ENCODE measurements at regions not wholly inside any gene's neighbourhood (a gene's known extent, or its start where the extent isn't known, plus 50 kb on each side); places are given as distances from the start of the nearest gene placed in this dataset.

DNA sequence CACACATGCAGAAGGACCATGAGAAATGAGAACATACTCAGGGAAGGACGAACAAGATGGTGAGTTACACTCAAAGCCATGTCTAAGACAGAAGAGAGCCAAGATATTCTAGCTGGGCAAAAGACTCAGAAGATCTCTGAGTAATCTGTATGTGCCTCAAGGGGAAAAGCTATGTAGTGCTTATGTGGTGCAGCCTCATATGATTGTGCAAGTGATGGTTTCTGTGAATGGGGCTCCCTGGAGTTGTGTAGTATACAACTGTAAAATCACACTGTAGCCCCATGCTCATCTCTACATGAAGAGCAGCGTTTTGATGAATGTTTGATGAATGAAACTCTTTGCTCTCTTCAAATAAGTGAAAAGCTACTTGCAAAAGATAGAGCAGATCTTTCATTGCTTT, 57.5 kb downstream of the OSR1 start:
- intact Hi-C loops (cut with micrococcal nuclease) = no loop called here

GRCh38 chr2:19299522-19299921, 58.9 kb downstream of the OSR1 start:
- intact Hi-C loops (cut with micrococcal nuclease) = no loop called here

DNA sequence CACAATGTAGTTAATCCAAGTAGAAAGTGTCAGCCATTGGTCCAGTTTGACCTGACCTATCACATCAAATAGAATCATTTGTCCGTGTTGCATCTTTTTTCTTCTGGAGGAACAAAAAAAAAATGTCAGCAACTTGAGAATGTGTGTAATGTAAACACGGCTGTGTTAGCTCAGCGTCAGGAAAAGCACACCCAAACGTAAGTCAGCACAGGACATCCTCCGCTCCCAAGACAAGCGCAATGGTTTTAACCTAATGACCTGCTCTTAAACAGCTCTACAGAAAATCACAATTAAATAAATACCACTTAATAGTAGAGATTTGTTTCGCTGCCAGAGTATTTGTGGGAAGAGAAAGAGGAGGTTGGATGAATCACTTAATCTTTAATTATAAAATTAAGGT, 59.4 kb downstream of the OSR1 start:
- intact Hi-C loops (cut with micrococcal nuclease) = no loop called here

DNA sequence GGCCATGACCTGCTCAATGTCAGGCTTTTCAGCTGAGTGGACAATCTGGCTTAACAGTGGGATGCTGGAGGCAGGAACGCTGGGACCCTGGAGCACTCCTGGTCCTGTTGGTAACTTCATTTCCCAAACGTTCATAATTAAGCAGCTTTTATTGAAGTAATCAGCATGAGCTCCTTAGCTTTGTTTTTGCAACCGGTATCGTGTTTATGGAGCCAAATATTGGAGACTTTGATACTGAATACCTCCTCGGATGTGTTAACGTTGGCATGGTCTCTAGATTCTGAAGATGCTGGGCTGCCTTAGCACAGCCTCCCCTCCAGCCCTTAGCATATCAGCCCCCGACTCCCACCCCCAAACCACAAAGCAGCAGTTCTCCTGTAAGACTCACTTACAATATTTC, 60.7 kb downstream of the OSR1 start:
- intact Hi-C loops (cut with micrococcal nuclease) = no loop called here

- intact Hi-C loops (cut with micrococcal nuclease) = no loop called here
Observed at GRCh38 chr2:19295998-19296502, 62.4 kb downstream of the OSR1 start.

DNA sequence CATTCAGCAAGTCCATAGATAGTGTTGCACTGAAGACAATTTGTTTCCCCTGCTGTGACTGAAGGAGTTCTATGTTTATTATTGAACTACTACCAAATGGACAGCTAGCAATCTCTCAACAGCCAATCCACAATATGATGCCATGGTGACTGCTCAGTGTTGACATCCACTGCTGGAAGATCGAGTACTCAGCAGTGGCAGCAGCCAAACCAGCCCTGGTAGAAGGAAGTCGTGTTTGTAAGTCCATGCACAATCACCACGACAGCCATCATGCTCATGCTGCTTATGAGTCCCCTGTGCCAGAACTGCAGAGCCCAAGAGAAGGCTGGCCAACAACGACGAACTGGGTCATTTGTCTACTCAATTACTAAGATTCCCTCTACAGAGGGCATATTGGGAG, 66.4 kb downstream of the OSR1 start:
- intact Hi-C loops (cut with micrococcal nuclease) = no loop called here

- intact Hi-C loops (cut with micrococcal nuclease) = no loop called here
Observed at GRCh38 chr2:19288291-19288690, 70.1 kb downstream of the OSR1 start.

- intact Hi-C loops (cut with micrococcal nuclease) = no loop called here
Observed at GRCh38 chr2:19287324-19287723, 71.1 kb downstream of the OSR1 start.

GRCh38 chr2:19282305-19282704, 76.1 kb downstream of the OSR1 start:
- intact Hi-C loops (cut with micrococcal nuclease) = no loop called here

GRCh38 chr2:19274439-19274838, 84.0 kb downstream of the OSR1 start:
- intact Hi-C loops (cut with micrococcal nuclease) = no loop called here

GRCh38 chr2:19272941-19273470, 85.4 kb downstream of the OSR1 start:
- intact Hi-C loops (cut with micrococcal nuclease) = no loop called here

DNA sequence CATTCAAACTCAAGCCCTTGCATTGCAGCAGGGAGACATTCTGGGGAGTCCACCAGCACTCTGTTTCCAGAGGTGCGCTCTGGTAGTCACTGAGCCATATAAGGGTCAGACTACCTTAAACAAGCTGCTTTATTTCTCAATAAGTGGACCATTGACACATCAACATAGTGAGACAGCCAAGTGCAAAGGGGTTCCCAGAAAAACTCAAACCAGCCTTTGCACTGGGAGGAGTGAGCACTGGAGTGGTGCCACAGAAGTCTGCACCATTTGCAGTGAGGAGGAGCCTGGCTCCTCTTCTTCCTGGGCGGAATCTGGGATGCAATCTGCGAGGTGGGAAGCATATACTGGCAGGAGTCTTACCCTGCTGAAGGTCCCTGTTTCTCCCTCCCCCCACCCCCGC, 86.4 kb downstream of the OSR1 start:
- intact Hi-C loops (cut with micrococcal nuclease) = no loop called here

- intact Hi-C loops (cut with micrococcal nuclease) = no loop called here
Observed at GRCh38 chr2:19264852-19265251, 93.6 kb downstream of the OSR1 start.

GRCh38 chr2:19262150-19262549, 96.3 kb downstream of the OSR1 start:
- intact Hi-C loops (cut with micrococcal nuclease) = no loop called here

GRCh38 chr2:19261061-19261460, 97.4 kb downstream of the OSR1 start:
- intact Hi-C loops (cut with micrococcal nuclease) = no loop called here

GRCh38 chr2:19256121-19256601, 102.3 kb downstream of the OSR1 start:
- intact Hi-C loops (cut with micrococcal nuclease) = no loop called here

DNA sequence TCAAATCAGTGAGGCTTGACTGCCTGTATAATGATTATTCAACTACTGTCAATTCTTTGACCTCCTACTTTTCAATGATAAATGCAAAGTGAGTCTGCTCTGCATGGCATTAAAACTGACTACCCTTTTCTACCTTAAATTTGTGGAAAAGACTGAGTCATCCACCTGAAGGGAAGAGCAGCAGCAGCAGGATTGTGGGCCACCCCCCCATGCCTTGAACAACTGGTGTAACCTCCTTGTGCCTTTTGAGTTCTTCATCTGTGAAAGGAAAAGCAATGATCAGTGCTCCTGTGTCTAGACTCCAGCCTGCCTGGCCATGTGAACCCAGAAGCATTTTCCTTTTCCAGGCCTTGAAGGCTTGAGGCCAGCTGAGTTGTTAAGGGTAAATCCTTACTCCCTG, 102.9 kb downstream of the OSR1 start:
- intact Hi-C loops (cut with micrococcal nuclease) = no loop called here

DNA sequence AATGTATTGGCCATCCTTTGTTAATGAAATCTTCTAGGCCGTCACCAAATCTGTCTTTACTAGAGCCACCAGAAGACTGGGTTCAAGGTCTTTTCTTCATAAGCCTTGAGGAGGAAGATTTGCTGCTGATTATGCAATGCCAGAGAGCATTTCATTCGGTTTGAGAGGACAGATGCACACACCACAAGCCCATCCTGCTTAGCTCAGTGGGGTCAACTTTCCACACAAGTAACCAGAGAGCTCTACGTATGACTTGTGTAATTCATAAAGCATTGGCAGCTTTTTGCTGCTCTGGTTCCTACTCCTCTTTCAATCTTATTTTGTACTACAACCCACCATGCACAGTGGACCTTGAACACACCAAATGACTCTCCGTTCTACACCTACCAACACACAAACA, 106.9 kb downstream of the OSR1 start:
- intact Hi-C loops (cut with micrococcal nuclease) = no loop called here

DNA sequence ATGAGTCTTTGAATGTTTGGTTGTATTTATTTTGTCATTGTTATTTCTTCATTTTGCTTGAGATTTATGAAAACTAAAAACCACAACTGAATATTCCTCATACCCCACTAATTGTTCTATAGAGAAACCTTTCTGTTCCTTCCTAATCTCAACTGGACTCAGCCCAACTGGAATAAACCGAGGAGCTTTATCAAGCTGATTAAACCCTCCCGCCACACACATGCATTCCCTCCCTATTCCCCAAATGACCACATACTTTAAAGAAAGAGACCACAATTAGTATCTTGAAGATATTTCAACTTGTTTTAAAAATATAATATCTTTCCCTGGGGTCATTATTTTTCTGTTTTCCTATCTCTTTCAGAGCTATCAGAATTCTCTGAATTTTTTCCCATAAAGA, 107.5 kb downstream of the OSR1 start:
- intact Hi-C loops (cut with micrococcal nuclease) = no loop called here

DNA sequence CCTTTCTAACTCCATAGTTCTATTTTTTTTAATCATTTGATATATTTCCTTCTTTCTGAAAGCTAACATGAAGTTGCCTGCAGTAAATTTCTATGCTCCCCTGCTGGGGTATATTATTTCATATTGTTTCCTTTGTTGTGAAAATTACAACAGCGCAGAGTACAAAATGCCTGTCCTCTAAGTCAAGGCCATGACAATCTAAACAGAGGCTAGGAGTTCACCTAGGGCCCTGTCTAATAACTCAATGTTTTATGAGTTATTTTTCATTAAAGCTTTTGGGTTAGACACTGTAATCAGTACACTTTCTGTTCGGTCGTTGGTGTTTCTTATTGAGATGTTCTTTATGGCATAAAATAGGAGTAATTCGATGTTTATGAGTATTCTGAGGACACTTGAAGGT, 111.2 kb downstream of the OSR1 start:
- intact Hi-C loops (cut with micrococcal nuclease) = no loop called here

GRCh38 chr2:19246496-19246895, 111.9 kb downstream of the OSR1 start:
- intact Hi-C loops (cut with micrococcal nuclease) = no loop called here

DNA sequence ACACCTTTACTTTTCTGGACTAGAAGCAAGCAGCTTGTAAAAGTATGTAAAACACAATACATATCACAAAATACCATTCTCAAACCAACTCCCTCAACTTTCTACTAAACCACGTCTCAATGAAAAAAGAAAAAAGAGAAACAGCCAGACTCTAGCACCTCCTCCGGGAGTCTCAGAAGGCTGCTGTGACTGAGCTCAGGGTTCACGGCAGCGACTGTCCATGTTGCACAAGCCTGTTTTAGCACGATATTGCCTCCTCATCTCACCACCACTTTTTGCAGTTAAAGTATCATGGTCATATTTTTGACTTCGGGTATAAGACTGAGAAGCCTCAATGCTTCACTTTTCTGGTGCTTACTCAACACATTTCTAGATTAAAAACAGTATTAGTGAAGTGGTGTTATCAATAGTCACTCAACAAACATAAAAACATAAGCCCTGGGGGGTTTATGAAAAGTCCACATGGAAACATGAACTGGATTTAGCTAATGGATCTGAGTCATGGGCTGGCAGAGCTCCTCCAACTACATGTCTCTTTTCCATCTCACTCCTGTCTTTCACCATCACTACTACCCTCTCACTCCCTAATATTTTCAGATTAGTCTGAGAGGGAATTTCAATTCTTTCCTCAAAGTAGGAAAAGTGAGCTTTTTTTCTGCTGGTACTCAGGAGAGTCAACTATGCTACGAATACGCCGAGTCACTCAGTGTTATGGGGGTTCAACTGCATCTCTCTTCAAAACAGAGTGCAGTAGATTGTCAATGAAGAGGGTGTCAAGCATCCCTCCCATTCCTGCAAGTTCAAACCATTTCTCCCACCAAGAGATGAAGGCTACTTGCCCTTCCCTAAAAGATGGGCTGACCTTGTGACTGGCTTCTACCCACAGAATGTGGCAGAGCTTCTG, 113.7 kb downstream of the OSR1 start:
- intact Hi-C loops (cut with micrococcal nuclease) = no loop called here
